WTC11 (cell line): ENCODE measurements at regions not wholly inside any gene's neighbourhood (a gene's known extent, or its start where the extent isn't known, plus 50 kb on each side); places are given as distances from the start of the nearest gene placed in this dataset.

ENCODE experiments used
- ATAC-seq: fragments of 200-7000 bp; cut with Tn5 transposase; 2 replicates; pipeline ENCODE4 v1.10.0; 2021; ENCODE audit warnings: mild to moderate bottlenecking, moderate library complexity
- CTCF ChIA-PET: fragments of 300-600 bp; sonication (Branson Sonifier 250); formaldehyde crosslinking; loops from one replicate; lab custom pipeline; 2021; ENCODE audit warnings: antibody characterized with exemption; lab: Charles Lee
- POLR2A ChIA-PET: fragments of 350-600 bp; sonication (Branson Sonifier 250); formaldehyde crosslinking; loops from one replicate; lab custom pipeline; 2021; ENCODE audit warnings: antibody characterized with exemption; lab: Charles Lee
- DNase-seq: peaks from one replicate; pipeline ENCODE4 v3.0.0; 2021; ENCODE audit warnings: low spot score
- H3K27ac Mint-ChIP-seq: 2 replicates; pipeline ENCODE4 v1.8.0; 2021; ENCODE audit warnings: mixed read lengths
- H3K27me3 Mint-ChIP-seq: 2 replicates; pipeline ENCODE4 v1.8.0; 2021; ENCODE audit warnings: low read depth, mild to moderate bottlenecking, moderate library complexity, mixed read lengths
- H3K36me3 Mint-ChIP-seq: 2 replicates; pipeline ENCODE4 v1.8.0; 2021; ENCODE audit warnings: mixed read lengths
- H3K4me1 Mint-ChIP-seq: 2 replicates; pipeline ENCODE4 v1.8.0; 2022; ENCODE audit warnings: mixed read lengths
- H3K4me3 Mint-ChIP-seq: 2 replicates; pipeline ENCODE4 v1.8.0; 2021; ENCODE audit warnings: mild to moderate bottlenecking, moderate library complexity, mixed read lengths
- H3K9me3 Mint-ChIP-seq: 2 replicates; pipeline ENCODE4 v1.8.0; 2021; ENCODE audit warnings: mixed read lengths
- AFF4 ChIP-seq: sonication (generic); formaldehyde crosslinking; IDR thresholded peaks from 2 replicates; pipeline ENCODE4 v1.8.1; 2023; ENCODE audit warnings: mild to moderate bottlenecking, missing genetic modification reagents, borderline replicate concordance
- ARID4B ChIP-seq: sonication (generic); formaldehyde crosslinking; IDR thresholded peaks from 2 replicates; pipeline ENCODE4 v1.8.0; 2023; ENCODE audit warnings: missing genetic modification reagents, mild to moderate bottlenecking, borderline replicate concordance
- CBFB ChIP-seq: sonication (generic); formaldehyde crosslinking; IDR thresholded peaks from 2 replicates; pipeline ENCODE4 v1.8.1; 2022; ENCODE audit warnings: mild to moderate bottlenecking, low read depth, missing genetic modification reagents
- CTCF ChIP-seq: fragments of 200-600 bp; IDR thresholded peaks from 2 replicates; pipeline ENCODE4 v1.8.0; 2022; ENCODE audit warnings: antibody characterized with exemption
- GRHL2 ChIP-seq: fragments of 250-450 bp; sonication (Bioruptor Pico); IDR thresholded peaks from 2 replicates; pipeline ENCODE4 v1.8.0; 2022; ENCODE audit warnings: mild to moderate bottlenecking, moderate library complexity; ENCODE audit not compliant: insufficient replicate concordance, severe bottlenecking
- JUN ChIP-seq: sonication (generic); formaldehyde crosslinking; IDR thresholded peaks from 2 replicates; pipeline ENCODE4 v1.8.0; 2023; ENCODE audit warnings: mild to moderate bottlenecking, missing genetic modification reagents
- MXD4 ChIP-seq: fragments of 250-450 bp; sonication (Bioruptor Pico); IDR thresholded peaks from 2 replicates; pipeline ENCODE4 v1.8.0; 2021; ENCODE audit warnings: mild to moderate bottlenecking, moderate library complexity, borderline replicate concordance
- MYBL2 ChIP-seq: sonication (generic); formaldehyde crosslinking; IDR thresholded peaks from 2 replicates; pipeline ENCODE4 v1.8.1; 2023; ENCODE audit warnings: mild to moderate bottlenecking, moderate library complexity, missing genetic modification reagents
- NFATC4 ChIP-seq: fragments of 250-450 bp; sonication (Bioruptor Pico); IDR thresholded peaks from 2 replicates; pipeline ENCODE4 v1.9.0; 2021; ENCODE audit warnings: mild to moderate bottlenecking
- NFYB ChIP-seq: sonication (generic); formaldehyde crosslinking; conservative IDR thresholded peaks from 2 replicates; pipeline ENCODE4 v1.8.0; 2022; ENCODE audit warnings: low read depth, missing genetic modification reagents
- PRDM15 ChIP-seq: sonication (generic); formaldehyde crosslinking; IDR thresholded peaks from 2 replicates; pipeline ENCODE4 v1.8.0; 2022; ENCODE audit warnings: missing genetic modification reagents
- PREB ChIP-seq: sonication (generic); formaldehyde crosslinking; IDR thresholded peaks from 2 replicates; pipeline ENCODE4 v1.8.1; 2022; ENCODE audit warnings: mild to moderate bottlenecking, missing genetic modification reagents, moderate library complexity, borderline replicate concordance
- PRRX2 ChIP-seq: fragments of 250-450 bp; sonication (Bioruptor Pico); IDR thresholded peaks from 2 replicates; pipeline ENCODE4 v1.8.0; 2021; ENCODE audit warnings: mild to moderate bottlenecking
- ZNF232 ChIP-seq: sonication (generic); formaldehyde crosslinking; IDR thresholded peaks from 2 replicates; pipeline ENCODE4 v1.8.0; 2022; ENCODE audit warnings: mild to moderate bottlenecking, missing genetic modification reagents
- ZNF281 ChIP-seq: sonication (generic); formaldehyde crosslinking; IDR thresholded peaks from 2 replicates; pipeline ENCODE4 v1.8.0; 2023; ENCODE audit warnings: mild to moderate bottlenecking, missing genetic modification reagents
- ZNF317 ChIP-seq: sonication (generic); formaldehyde crosslinking; IDR thresholded peaks from 2 replicates; pipeline ENCODE4 v1.8.1; 2023; ENCODE audit warnings: low read depth, mild to moderate bottlenecking, moderate library complexity, missing genetic modification reagents, borderline replicate concordance
- ZNF396 ChIP-seq: fragments of 250-450 bp; sonication (Bioruptor Pico); IDR thresholded peaks from 2 replicates; pipeline ENCODE4 v1.8.0; 2021; ENCODE audit warnings: mild to moderate bottlenecking, moderate library complexity, borderline replicate concordance
- ZNF423 ChIP-seq: fragments of 250-450 bp; sonication (Bioruptor Pico); IDR thresholded peaks from 2 replicates; pipeline ENCODE4 v2.1.2; 2022; ENCODE audit warnings: mild to moderate bottlenecking, moderate library complexity

GRCh38 chr11:115819014-115819413 is 314.8 kb upstream of the CADM1 start (continued):
- no peak for TF ChIP-seq ARID4B (CRISPR knock-in tag)
- no peak for TF ChIP-seq ZNF396 (CRISPR knock-in tag)
- no peak for TF ChIP-seq PREB (CRISPR knock-in tag)
- TF ChIP-seq ZNF232 (CRISPR knock-in tag), result no peak
- TF ChIP-seq ZNF281 (CRISPR knock-in tag), result no peak
- no peak for TF ChIP-seq NFATC4 (CRISPR knock-in tag)
- TF ChIP-seq CBFB (CRISPR knock-in tag), result no peak
- no peak for TF ChIP-seq NFYB (CRISPR knock-in tag)
- no peak for TF ChIP-seq PRDM15 (CRISPR knock-in tag)
- no peak for TF ChIP-seq MXD4
- TF ChIP-seq, all 79 proteins: peak for 0

GRCh38 chr11:115817844-115818468 is 313.7 kb upstream of the CADM1 start:
- ATAC-seq (peak; percentile 69), DNase-seq (no peak)
- ChIA-PET CTCF (interaction anchor here (0.7 to 1.2 kb wide), 2 partner anchors 137 to 139 kb away, joined by 3 read pairs; no protein-coding TSS in a partner anchor), POLR2A (no interaction called here)
- peak overlapping the region; percentile 60; the same call in 1 of the 2 replicates for H3K27ac Mint-ChIP-seq
- peak overlapping the region; percentile 24; the same call in 1 of the 2 replicates for H3K4me3 Mint-ChIP-seq
- peaks cover 45% of the 10 kb centered on the region for H3K9me3 Mint-ChIP-seq
- peaks cover 16% of the 10 kb centered on the region for H3K4me1 Mint-ChIP-seq
- peaks cover 22% of the 10 kb centered on the region for H3K36me3 Mint-ChIP-seq
- H3K27me3 Mint-ChIP-seq, result no peaks in the 10 kb centered on the region
- TF ChIP-seq MXD4 (no peak), ZNF317 (CRISPR knock-in tag) (no peak), GRHL2 (no peak), AFF4 (CRISPR knock-in tag) (no peak), MYBL2 (CRISPR knock-in tag) (no peak), CTCF (no peak), JUN (CRISPR knock-in tag) (no peak), ZNF423 (CRISPR knock-in tag) (no peak), PRRX2 (CRISPR knock-in tag) (no peak)
